Astrocyte (in vitro differentiated cells and primary cell): ENCODE measurements at regions not wholly inside any gene's neighbourhood (a gene's known extent, or its start where the extent isn't known, plus 50 kb on each side); places are given as distances from the start of the nearest gene placed in this dataset.

Experiments used
- DNase-seq: peaks from one replicate; pipeline ENCODE4 v3.0.0-alpha.2; 2010; ENCODE audit warnings: low read depth
- FAIRE-seq: peaks from 2 replicates; lab custom pipeline; 2011; peaks lifted over from hg19 to GRCh38; lab: Jason Lieb, UNC
- H2AFZ ChIP-seq: 2 replicates; pipeline ENCODE4 v1.6.0; 2012; ENCODE audit warnings: low read depth, low read length, inconsistent platforms
- H3K27ac ChIP-seq: 2 replicates; pipeline ENCODE4 v1.5.1; 2011; ENCODE audit warnings: low read depth, low read length, inconsistent platforms
- H3K27me3 ChIP-seq: 2 replicates; pipeline ENCODE4 v1.6.0; 2011; ENCODE audit warnings: low read length, inconsistent platforms; ENCODE audit not compliant: insufficient read depth
- H3K36me3 ChIP-seq: 2 replicates; pipeline ENCODE4 v1.5.1; 2011; ENCODE audit warnings: low read length, inconsistent platforms; ENCODE audit not compliant: insufficient read depth
- H3K4me1 ChIP-seq: 2 replicates; pipeline ENCODE4 v1.5.1; 2011; ENCODE audit warnings: low read length, inconsistent platforms; ENCODE audit not compliant: insufficient read depth
- H3K4me2 ChIP-seq: 2 replicates; pipeline ENCODE4 v1.6.0; 2012; ENCODE audit warnings: low read length, inconsistent platforms
- H3K4me3 ChIP-seq: 2 replicates; pipeline ENCODE4 v1.5.1; 2011; ENCODE audit warnings: low read depth, mild to moderate bottlenecking, low read length, inconsistent platforms; ENCODE audit not compliant: insufficient read depth
- H3K79me2 ChIP-seq: 2 replicates; pipeline ENCODE4 v1.6.0; 2012; ENCODE audit warnings: mild to moderate bottlenecking, low read length, inconsistent platforms; ENCODE audit not compliant: insufficient read depth
- H3K9ac ChIP-seq: 2 replicates; pipeline ENCODE4 v1.6.0; 2012; ENCODE audit warnings: mild to moderate bottlenecking, low read length, inconsistent platforms
- H3K9me3 ChIP-seq: 2 replicates; pipeline ENCODE4 v1.5.1; 2012; ENCODE audit warnings: low read depth, mild to moderate bottlenecking, low read length, inconsistent platforms; ENCODE audit not compliant: insufficient read depth
- H4K20me1 ChIP-seq: 2 replicates; pipeline ENCODE4 v1.6.0; 2012; ENCODE audit warnings: low read length, inconsistent platforms; ENCODE audit not compliant: insufficient read depth
- H3K27ac Mint-ChIP-seq: one replicate; pipeline ENCODE4 v1.8.0; 2021; ENCODE audit warnings: mild to moderate bottlenecking, mixed read lengths; ENCODE audit not compliant: unreplicated experiment
- H3K27me3 Mint-ChIP-seq: one replicate; pipeline ENCODE4 v1.8.0; 2021; ENCODE audit warnings: low read depth, mixed read lengths; ENCODE audit not compliant: unreplicated experiment
- H3K36me3 Mint-ChIP-seq: one replicate; pipeline ENCODE4 v1.8.0; 2021; ENCODE audit warnings: low read depth, mixed read lengths; ENCODE audit not compliant: unreplicated experiment
- H3K4me1 Mint-ChIP-seq: one replicate; pipeline ENCODE4 v1.8.0; 2021; ENCODE audit warnings: low read depth, mixed read lengths; ENCODE audit not compliant: unreplicated experiment
- H3K4me3 Mint-ChIP-seq: one replicate; pipeline ENCODE4 v1.8.0; 2021; ENCODE audit warnings: mild to moderate bottlenecking, moderate library complexity, mixed read lengths; ENCODE audit not compliant: unreplicated experiment
- H3K9me3 Mint-ChIP-seq: one replicate; pipeline ENCODE4 v1.8.0; 2021; ENCODE audit warnings: mild to moderate bottlenecking, mixed read lengths; ENCODE audit not compliant: unreplicated experiment
- CTCF ChIP-seq: IDR thresholded peaks from 2 replicates; pipeline ENCODE4 v1.5.1; 2011; ENCODE audit warnings: low read depth, mild to moderate bottlenecking, inconsistent platforms, low read length, moderate library complexity; ENCODE audit not compliant: insufficient read depth
- EZH2 ChIP-seq: IDR thresholded peaks from 2 replicates; pipeline ENCODE4 v1.6.1; 2012; ENCODE audit warnings: mild to moderate bottlenecking, low read length, inconsistent platforms; ENCODE audit not compliant: insufficient read depth

GRCh38 chr2:16506366-16506765 is 159.3 kb downstream of the CYRIA start:
- no peaks in the 10 kb centered on the region for H3K9me3 ChIP-seq
- no peak overlapping the region for H2AFZ ChIP-seq
- no peaks in the 10 kb centered on the region for H3K36me3 ChIP-seq
- H3K4me3 ChIP-seq = no peak overlapping the region
- Mint-ChIP-seq H3K9me3 (no peaks in the 10 kb centered on the region), H3K4me3 (no peak overlapping the region), H3K36me3 (no peaks in the 10 kb centered on the region), H3K4me1 (no peaks in the 10 kb centered on the region), H3K27me3 (peaks cover 46% of the 10 kb centered on the region), H3K27ac (no peak overlapping the region)
- no peak for TF ChIP-seq CTCF
- no peak for TF ChIP-seq EZH2
- H3K27ac ChIP-seq = no peak overlapping the region
- FAIRE-seq (no peak), DNase-seq (no peak)
- no peaks in the 10 kb centered on the region for H4K20me1 ChIP-seq
- H3K9ac ChIP-seq = no peak overlapping the region
- no peaks in the 10 kb centered on the region for H3K79me2 ChIP-seq
- peaks cover 20% of the 10 kb centered on the region for H3K27me3 ChIP-seq
- no peak overlapping the region for H3K4me2 ChIP-seq
- H3K4me1 ChIP-seq = no peaks in the 10 kb centered on the region

- Histone ChIP-seq H3K27ac (no peak overlapping the region), H3K4me3 (no peak overlapping the region), H3K27me3 (no peaks in the 10 kb centered on the region), H2AFZ (no peak overlapping the region), H3K9me3 (no peaks in the 10 kb centered on the region), H3K9ac (no peak overlapping the region), H3K4me2 (no peak overlapping the region), H3K36me3 (no peaks in the 10 kb centered on the region), H3K79me2 (no peaks in the 10 kb centered on the region), H3K4me1 (no peaks in the 10 kb centered on the region), H4K20me1 (no peaks in the 10 kb centered on the region)
- Mint-ChIP-seq H3K36me3 (no peaks in the 10 kb centered on the region), H3K9me3 (no peaks in the 10 kb centered on the region), H3K4me3 (no peak overlapping the region), H3K27me3 (peaks cover 14% of the 10 kb centered on the region), H3K4me1 (no peaks in the 10 kb centered on the region), H3K27ac (no peak overlapping the region)
- TF ChIP-seq EZH2 (no peak), CTCF (no peak)
- DNase-seq = no peak
- no peak for FAIRE-seq
Observed at GRCh38 chr2:16496426-16497388, 168.9 kb downstream of the CYRIA start.
